SK-N-MC (cell line): ENCODE measurements at regions not wholly inside any gene's neighbourhood (a gene's known extent, or its start where the extent isn't known, plus 50 kb on each side); places are given as distances from the start of the nearest gene placed in this dataset.

Experiments used
- DNase-seq: peaks from one replicate; pipeline ENCODE4 v3.0.0-alpha.2; 2011; ENCODE audit warnings: low read depth, low spot score
- H3K27ac ChIP-seq: fragments of 200-600 bp; sonication (generic); 2 replicates; pipeline ENCODE4 v1.5.1; 2016; ENCODE audit warnings: mixed run types
- H3K36me3 ChIP-seq: fragments of 200-600 bp; sonication (generic); 2 replicates; pipeline ENCODE4 v1.6.1; 2017; ENCODE audit warnings: antibody characterized with exemption, low read length, mixed read lengths; ENCODE audit not compliant: insufficient read depth
- H3K4me3 ChIP-seq: fragments of 200-600 bp; sonication (generic); 2 replicates; pipeline ENCODE4 v1.5.1; 2016
- H3K9ac ChIP-seq: fragments of 200-600 bp; sonication (generic); 2 replicates; pipeline ENCODE4 v1.8.0; 2017; ENCODE audit warnings: mixed run types, mixed read lengths; ENCODE audit not compliant: insufficient read length
- H3K9me3 ChIP-seq: fragments of 200-600 bp; sonication (generic); 2 replicates; pipeline ENCODE4 v1.6.1; 2017; ENCODE audit warnings: low read depth, mild to moderate bottlenecking, antibody characterized with exemption, low read length, moderate library complexity, mixed read lengths
- EZH2 ChIP-seq: fragments of 200-600 bp; sonication (generic); IDR thresholded peaks from one replicate; pipeline ENCODE4 v1.6.1; 2017; ENCODE audit warnings: antibody characterized with exemption
- FOXP2 ChIP-seq: optimal IDR thresholded peaks from 2 replicates; pipeline ENCODE3; 2011; ENCODE audit warnings: mild to moderate bottlenecking, moderate library complexity; ENCODE audit not compliant: insufficient read depth; ENCODE audit errors: extremely low read length, control extremely low read depth
- POLR2AphosphoS5 ChIP-seq: IDR thresholded peaks from 2 replicates; pipeline ENCODE4 v1.6.1; 2012; ENCODE audit warnings: mild to moderate bottlenecking, low read depth, low read length, borderline replicate concordance

- DNase-seq: no peak
- Histone ChIP-seq H3K4me3 (no peak overlapping the region), H3K27ac (no peak overlapping the region), H3K9ac (no peak overlapping the region), H3K9me3 (no peaks in the 10 kb centered on the region), H3K36me3 (no peaks in the 10 kb centered on the region)
- TF ChIP-seq FOXP2: no peak
- no peak for TF ChIP-seq EZH2
- TF ChIP-seq POLR2AphosphoS5: no peak
These were observed 406.9 kb upstream of the CDH4 start for GRCh38 chr20:60845146-60845545.

GRCh38 chr20:60851826-60852704 lies 400.0 kb upstream of the CDH4 start:
- Histone ChIP-seq H3K36me3 (no peaks in the 10 kb centered on the region), H3K4me3 (no peak overlapping the region), H3K27ac (no peak overlapping the region), H3K9ac (no peak overlapping the region), H3K9me3 (no peaks in the 10 kb centered on the region)
- DNase-seq: no peak
- no peak for TF ChIP-seq FOXP2
- TF ChIP-seq EZH2: no peak
- TF ChIP-seq POLR2AphosphoS5: no peak

GRCh38 chr20:60857708-60858107 lies 394.4 kb upstream of the CDH4 start:
- DNase-seq: no peak
- TF ChIP-seq FOXP2 (no peak), EZH2 (no peak), POLR2AphosphoS5 (no peak)
- Histone ChIP-seq H3K9me3 (no peaks in the 10 kb centered on the region), H3K4me3 (no peak overlapping the region), H3K36me3 (no peaks in the 10 kb centered on the region), H3K27ac (no peak overlapping the region), H3K9ac (no peak overlapping the region)

GRCh38 chr20:60862601-60863000 lies 389.5 kb upstream of the CDH4 start:
- no peak for DNase-seq
- TF ChIP-seq POLR2AphosphoS5 (no peak), FOXP2 (no peak), EZH2 (no peak)
- no peak overlapping the region for H3K27ac ChIP-seq
- no peak overlapping the region for H3K9ac ChIP-seq
- H3K4me3 ChIP-seq: no peak overlapping the region
- H3K9me3 ChIP-seq: no peaks in the 10 kb centered on the region
- no peaks in the 10 kb centered on the region for H3K36me3 ChIP-seq

DNA sequence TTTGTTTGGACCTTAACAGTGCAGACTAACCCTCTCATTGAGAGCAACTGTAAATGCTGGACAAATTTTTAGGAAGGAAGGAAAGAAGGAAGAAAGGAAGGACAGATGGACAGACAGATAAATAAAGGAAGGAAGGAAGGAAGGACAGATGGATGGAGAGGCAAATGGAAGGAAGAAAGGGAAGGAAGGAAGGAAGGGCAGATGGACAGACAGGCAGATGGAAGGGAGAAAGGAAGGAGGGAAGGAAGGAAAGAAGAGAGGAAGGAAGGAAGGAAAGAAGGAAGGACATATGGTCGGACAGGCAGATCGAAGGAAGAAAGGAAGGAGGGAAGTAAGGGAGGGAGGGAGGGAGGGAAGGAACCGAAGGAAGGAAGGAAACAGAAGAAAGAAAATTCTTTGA lies 388.5 kb upstream of the CDH4 start:
- H3K9ac ChIP-seq: no peak overlapping the region

GRCh38 chr20:60867589-60867988 lies 384.5 kb upstream of the CDH4 start:
- DNase-seq: no peak
- Histone ChIP-seq H3K9me3 (no peaks in the 10 kb centered on the region), H3K36me3 (no peaks in the 10 kb centered on the region), H3K9ac (no peak overlapping the region), H3K27ac (no peak overlapping the region), H3K4me3 (no peak overlapping the region)
- TF ChIP-seq FOXP2 (no peak), POLR2AphosphoS5 (no peak), EZH2 (no peak)

More for the DNA sequence above, 388.5 kb upstream of the CDH4 start:
- H3K36me3 ChIP-seq: no peaks in the 10 kb centered on the region
- no peaks in the 10 kb centered on the region for H3K9me3 ChIP-seq
- no peak overlapping the region for H3K27ac ChIP-seq
- TF ChIP-seq FOXP2 (no peak), POLR2AphosphoS5 (no peak), EZH2 (no peak)
- H3K4me3 ChIP-seq: no peak overlapping the region
- DNase-seq: no peak

DNA sequence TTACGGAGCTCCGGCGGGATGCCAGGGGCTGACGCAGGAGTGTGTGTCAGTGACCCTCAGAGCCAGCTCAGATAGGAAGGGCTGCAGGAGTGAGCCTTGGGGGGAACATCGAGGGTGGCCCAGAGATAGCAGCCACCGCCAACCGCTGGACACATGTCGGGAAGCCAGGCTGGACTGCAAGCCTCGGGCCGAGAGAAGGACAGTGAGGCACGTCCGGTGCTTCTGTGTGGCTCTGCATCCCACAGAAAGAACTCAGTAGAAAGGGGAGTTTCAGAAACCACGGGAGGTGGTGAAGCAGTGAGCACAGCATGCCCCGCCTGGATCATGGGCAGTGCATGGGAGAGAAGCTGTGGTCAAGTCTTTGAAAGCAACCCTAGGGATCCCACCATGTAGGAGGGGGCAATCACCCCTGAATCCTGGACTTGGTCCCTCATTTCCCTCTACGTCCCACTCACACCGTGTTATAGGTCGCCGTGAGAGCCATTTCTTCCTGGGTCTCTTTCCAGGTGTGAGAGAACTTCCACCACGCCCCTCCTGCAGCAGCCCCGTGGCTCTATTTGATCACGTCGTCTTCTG lies 383.7 kb upstream of the CDH4 start:
- no peak overlapping the region for H3K27ac ChIP-seq
- no peaks in the 10 kb centered on the region for H3K9me3 ChIP-seq
- DNase-seq: no peak
- H3K9ac ChIP-seq: no peak overlapping the region
- H3K36me3 ChIP-seq: no peaks in the 10 kb centered on the region
- H3K4me3 ChIP-seq: no peak overlapping the region
- TF ChIP-seq POLR2AphosphoS5 (no peak), EZH2 (no peak), FOXP2 (no peak)

GRCh38 chr20:60869087-60869486 lies 383.0 kb upstream of the CDH4 start:
- no peaks in the 10 kb centered on the region for H3K36me3 ChIP-seq
- no peak overlapping the region for H3K9ac ChIP-seq
- no peak for TF ChIP-seq POLR2AphosphoS5
- no peak for DNase-seq
- no peaks in the 10 kb centered on the region for H3K9me3 ChIP-seq
- no peak overlapping the region for H3K4me3 ChIP-seq
- H3K27ac ChIP-seq: no peak overlapping the region
